AG04449 (cell line): ENCODE measurements at regions not wholly inside any gene's neighbourhood (a gene's known extent, or its start where the extent isn't known, plus 50 kb on each side); places are given as distances from the start of the nearest gene placed in this dataset.
"Not testable (repeated sequence)": the region's sequence is repeated elsewhere in the genome, so short reads cannot be mapped to it uniquely, and the experiment has no call there.

Experiments used
- CTCF ChIA-PET: fragments of 350-600 bp; formaldehyde crosslinking; extraction: SDS; loops from one replicate; lab custom pipeline; 2021; ENCODE audit warnings: antibody characterized with exemption; lab: Yijun Ruan, JAX
- POLR2A ChIA-PET: fragments of 400-600, 350-600 bp; formaldehyde crosslinking; extraction: SDS; loops from one replicate; lab custom pipeline; 2020; ENCODE audit warnings: antibody characterized with exemption, inconsistent platforms; lab: Yijun Ruan, JAX
- DNase-seq: peaks from one replicate; pipeline ENCODE4 v3.0.0-alpha.2; 2010; ENCODE audit warnings: low read depth, low spot score
- H3K4me3 ChIP-seq: 2 replicates; pipeline ENCODE4 v1.5.1; 2011; ENCODE audit warnings: low read depth, mild to moderate bottlenecking, control low read depth, low read length
- CTCF ChIP-seq: IDR thresholded peaks from one replicate; pipeline ENCODE4 v1.5.1; 2011; ENCODE audit warnings: mild to moderate bottlenecking, moderate library complexity, low read length, control low read depth, inconsistent platforms; ENCODE audit not compliant: insufficient read depth; ENCODE audit errors: missing control alignments

- H3K4me3 ChIP-seq, result no peak overlapping the region
- DNase-seq, result no peak
- CTCF ChIA-PET, result no interaction called here
- no peak for TF ChIP-seq CTCF
- POLR2A ChIA-PET, result no interaction called here
Observed at GRCh38 chr7:83827036-83827435, 178.1 kb upstream of the SEMA3E start.

- DNase-seq, result no peak
- H3K4me3 ChIP-seq, result no peak overlapping the region
- POLR2A ChIA-PET, result no interaction called here
- TF ChIP-seq CTCF, result no peak
- CTCF ChIA-PET, result no interaction called here
Observed at GRCh38 chr7:83824214-83824613, 175.3 kb upstream of the SEMA3E start.

GRCh38 chr7:83821866-83822265 lies 172.9 kb upstream of the SEMA3E start:
- ChIA-PET CTCF (no interaction called here), POLR2A (no interaction called here)
- TF ChIP-seq CTCF, result no peak
- H3K4me3 ChIP-seq, result no peak overlapping the region
- DNase-seq, result no peak

GRCh38 chr7:83820641-83821040 lies 171.7 kb upstream of the SEMA3E start:
- no peak for TF ChIP-seq CTCF
- H3K4me3 ChIP-seq, result no peak overlapping the region
- DNase-seq, result no peak
- CTCF ChIA-PET, result no interaction called here
- POLR2A ChIA-PET, result no interaction called here

- no peak for TF ChIP-seq CTCF
- POLR2A ChIA-PET, result no interaction called here
- no peak overlapping the region for H3K4me3 ChIP-seq
- no peak for DNase-seq
- CTCF ChIA-PET, result no interaction called here
Observed at GRCh38 chr7:83819911-83820310, 171.0 kb upstream of the SEMA3E start.

GRCh38 chr7:83814480-83814879 lies 165.5 kb upstream of the SEMA3E start:
- no peak overlapping the region for H3K4me3 ChIP-seq
- ChIA-PET CTCF (no interaction called here), POLR2A (no interaction called here)
- TF ChIP-seq CTCF, result no peak
- DNase-seq, result no peak

GRCh38 chr7:83812563-83812962 lies 163.6 kb upstream of the SEMA3E start:
- CTCF ChIA-PET, POLR2A ChIA-PET, DNase-seq: not testable (repeated sequence)

More at GRCh38 chr7:83812563-83812962, 163.6 kb upstream of the SEMA3E start:
- not testable (repeated sequence) for H3K4me3 ChIP-seq
